ENCODE measurements at regions not wholly inside any gene's neighbourhood (a gene's known extent, or its start where the extent isn't known, plus 50 kb on each side); places are given as distances from the start of the nearest gene placed in this dataset.

GRCh38 chr10:108620821-108621534 lies 1302.3 kb downstream of the XPNPEP1 start:
- TF ChIP-seq CHD2 (IDR thresholded peaks at IDR 0.05; ENCODE audit: low read length) (no peak), JUND (IDR thresholded peaks at IDR 0.05; ENCODE audit: low read length) (no peak), JUN (IDR thresholded peaks at IDR 0.05; ENCODE audit: low read depth, low read length) (no peak), CTCF (IDR thresholded peaks at IDR 0.05; ENCODE audit: control extremely low read depth in 1 of 3, insufficient read depth in 1 of 3, low read depth in 1 of 3, low read length in 3 of 3) (no peak), EZH2 (IDR thresholded peaks at IDR 0.05; ENCODE audit: low read depth, low read length, severe bottlenecking) (no peak), POLR2AphosphoS5 (IDR thresholded peaks at IDR 0.05; ENCODE audit: low read depth, low read length) (no peak), EP300 (IDR thresholded peaks at IDR 0.05; ENCODE audit: borderline replicate concordance in 1 of 2, low read depth in 2 of 2, low read length in 2 of 2) (no peak), ATF2 (IDR thresholded peaks at IDR 0.05; ENCODE audit: low read length) (no peak), RXRA (IDR thresholded peaks at IDR 0.05; ENCODE audit: insufficient read depth, low read depth, low read length) (no peak), ATF3 (IDR thresholded peaks at IDR 0.05; ENCODE audit: insufficient read depth, low read depth, low read length) (no peak), HDAC2 (IDR thresholded peaks at IDR 0.05; ENCODE audit: borderline replicate concordance in 1 of 2, low read depth in 2 of 2, low read length in 2 of 2) (no peak), PHF8 (conservative IDR thresholded peaks at IDR 0.05; ENCODE audit: low read depth, low read length) (no peak)
